ENCODE measurements at regions not wholly inside any gene's neighbourhood (a gene's known extent, or its start where the extent isn't known, plus 50 kb on each side); places are given as distances from the start of the nearest gene placed in this dataset.
A peak's percentile ranks its signal among the peaks of the same experiment; 100 is the strongest.
"Not testable (repeated sequence)": the region's sequence is repeated elsewhere in the genome, so short reads cannot be mapped to it uniquely, and the experiment has no call there.

DNA sequence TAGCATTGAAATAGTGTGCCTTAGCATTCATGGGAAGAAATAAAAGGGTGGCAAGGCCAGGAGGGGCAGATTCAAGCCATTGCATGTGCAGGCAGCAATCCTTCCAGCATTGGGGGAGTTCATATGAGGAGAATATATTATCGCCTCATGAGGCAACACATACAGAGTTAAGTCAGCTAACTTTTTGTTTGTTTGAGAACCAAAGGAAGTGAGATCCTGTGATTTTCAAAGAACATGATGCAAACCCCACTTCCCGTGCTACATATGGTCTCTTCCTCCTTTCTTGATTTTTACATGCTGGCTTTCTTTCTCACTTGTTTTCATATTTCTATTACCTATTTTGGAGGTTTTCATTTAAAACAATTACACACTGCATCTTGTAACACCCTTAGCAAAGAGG, 579.7 kb upstream of the ARID1B start:
- Mint-ChIP-seq H3K4me1 (peaks cover 46% of the 10 kb centered on the region), H3K27ac (peak overlapping the region; percentile 93), H3K36me3 (peaks cover 17% of the 10 kb centered on the region), H3K9me3 (peaks cover 10% of the 10 kb centered on the region), H3K4me3 (peak overlapping the region; percentile 7), H3K27me3 (peaks cover 3% of the 10 kb centered on the region)
- CTCF ChIA-PET = no interaction called here
- no peak for DNase-seq

DNA sequence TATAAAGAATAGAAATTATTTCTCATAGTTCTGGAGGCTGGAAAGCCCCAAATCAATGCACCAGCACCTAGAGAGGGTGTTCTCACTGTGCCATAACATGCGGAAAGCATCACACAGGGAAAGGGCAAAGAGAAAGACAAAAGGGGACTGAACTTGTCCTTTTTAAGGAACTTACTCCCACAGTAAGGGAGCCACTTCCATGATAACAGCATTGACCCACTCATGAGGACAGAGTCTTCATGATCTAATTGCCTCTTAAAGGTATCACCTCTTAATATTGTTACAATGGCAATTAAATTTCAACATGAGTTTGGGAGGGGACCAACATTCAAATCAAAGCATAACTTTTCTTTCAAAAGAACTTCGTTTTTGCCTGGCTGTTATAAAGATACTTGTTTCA, 582.2 kb upstream of the ARID1B start:
- Mint-ChIP-seq H3K9me3 (peaks cover 8% of the 10 kb centered on the region), H3K4me1 (peaks cover 61% of the 10 kb centered on the region), H3K4me3 (no peak overlapping the region), H3K27me3 (peaks cover 3% of the 10 kb centered on the region), H3K27ac (no peak overlapping the region), H3K36me3 (peaks cover 19% of the 10 kb centered on the region)
- CTCF ChIA-PET = no interaction called here
- no peak for DNase-seq

DNA sequence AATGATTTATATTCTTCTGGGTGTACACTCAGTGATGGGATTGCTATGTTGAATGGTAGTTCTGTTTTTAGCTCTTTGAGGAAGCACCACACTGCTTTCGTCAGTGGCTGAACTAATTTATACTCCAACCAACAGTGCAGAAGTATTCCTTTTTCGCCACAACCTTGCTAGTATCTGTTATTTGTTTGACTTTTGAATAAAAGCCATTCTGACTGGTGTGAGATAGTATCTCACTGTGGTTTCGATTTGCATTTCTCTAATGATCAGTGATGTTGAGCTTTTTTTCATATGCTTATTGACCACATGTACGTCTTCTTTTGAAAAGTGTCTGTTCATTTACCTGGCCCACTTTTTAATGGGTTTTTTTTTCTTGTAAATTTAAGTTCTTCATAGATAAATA, 583.8 kb upstream of the ARID1B start:
- CTCF ChIA-PET = no interaction called here

DNA sequence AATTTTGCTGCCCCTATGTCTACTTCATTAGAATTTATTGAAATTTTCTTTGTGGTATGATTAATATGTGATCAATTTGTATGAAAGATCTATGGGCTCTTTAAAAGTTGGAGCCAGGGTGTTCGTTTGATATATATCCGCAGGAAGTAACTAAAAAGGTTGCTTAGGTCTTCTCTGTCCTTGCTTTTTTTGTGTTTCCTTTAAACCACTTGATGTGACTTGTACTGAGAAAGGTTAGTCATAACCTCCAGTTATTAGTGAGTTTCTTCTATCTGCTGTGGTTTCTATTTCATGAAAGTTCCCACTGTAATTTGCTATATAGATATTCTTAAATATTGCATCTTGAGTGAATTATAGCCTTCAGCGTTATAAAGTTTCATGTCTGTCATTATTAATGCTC, 585.3 kb upstream of the ARID1B start:
- Mint-ChIP-seq H3K27me3 (no peaks in the 10 kb centered on the region), H3K36me3 (peaks cover 11% of the 10 kb centered on the region), H3K4me3 (peak overlapping the region; percentile 65), H3K27ac (peak overlapping the region; percentile 86), H3K9me3 (peaks cover 8% of the 10 kb centered on the region), H3K4me1 (peaks cover 40% of the 10 kb centered on the region)
- no peak for DNase-seq
- CTCF ChIA-PET = no interaction called here

More for the DNA sequence above, 583.8 kb upstream of the ARID1B start:
- Mint-ChIP-seq H3K36me3 (peaks cover 12% of the 10 kb centered on the region), H3K9me3 (peaks cover 8% of the 10 kb centered on the region), H3K27ac (no peak overlapping the region), H3K4me3 (no peak overlapping the region), H3K4me1 (peaks cover 55% of the 10 kb centered on the region), H3K27me3 (no peaks in the 10 kb centered on the region)
- DNase-seq = no peak

DNA sequence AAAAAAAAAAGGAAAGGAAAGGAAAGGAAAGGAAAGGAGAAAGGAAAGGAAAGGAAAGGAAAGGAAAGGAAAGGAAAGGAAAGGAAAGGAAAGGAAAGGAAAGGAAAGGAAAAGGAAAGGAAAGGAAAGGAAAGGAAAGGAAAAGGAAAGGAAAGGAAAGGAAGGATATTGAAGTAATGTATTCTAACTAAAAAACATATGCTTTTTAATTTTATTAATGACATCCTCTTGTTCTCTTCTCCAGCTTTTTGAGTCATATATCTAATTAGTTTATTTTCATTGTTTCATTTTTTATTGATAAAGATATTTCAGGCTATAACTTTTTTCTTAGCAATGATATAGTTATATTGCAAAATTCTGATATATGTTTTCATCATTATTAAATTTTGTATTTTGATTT, 585.8 kb upstream of the ARID1B start:
- Mint-ChIP-seq H3K36me3 (peaks cover 11% of the 10 kb centered on the region), H3K4me1 (peaks cover 39% of the 10 kb centered on the region), H3K9me3 (peaks cover 11% of the 10 kb centered on the region)
- CTCF ChIA-PET, H3K27ac Mint-ChIP-seq, DNase-seq, H3K4me3 Mint-ChIP-seq, H3K27me3 Mint-ChIP-seq: not testable (repeated sequence)

DNA sequence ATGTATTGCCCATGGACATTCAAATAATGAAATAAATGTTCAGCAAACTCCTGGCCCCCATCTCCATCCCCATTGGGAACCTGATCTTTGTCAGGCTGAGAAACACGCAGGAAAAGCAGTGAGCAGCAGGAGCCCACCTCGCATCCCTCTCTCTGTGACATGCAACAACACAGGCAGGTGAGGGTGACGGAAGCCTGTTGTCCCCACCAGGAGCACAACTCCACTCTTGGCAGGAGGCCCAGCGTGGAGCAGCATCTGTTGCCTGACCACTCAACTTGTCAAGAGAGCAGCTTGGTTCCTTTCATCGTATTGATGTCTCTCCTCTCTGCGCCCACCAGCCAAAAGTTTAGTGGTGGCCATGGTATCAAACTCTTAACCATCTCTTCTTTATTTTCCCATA, 586.9 kb upstream of the ARID1B start:
- no peak for DNase-seq
- H3K27me3 Mint-ChIP-seq = no peaks in the 10 kb centered on the region
- peaks cover 40% of the 10 kb centered on the region for H3K4me1 Mint-ChIP-seq
- CTCF ChIA-PET = no interaction called here
- no peak overlapping the region for H3K27ac Mint-ChIP-seq
- no peak overlapping the region for H3K4me3 Mint-ChIP-seq
- peaks cover 11% of the 10 kb centered on the region for H3K9me3 Mint-ChIP-seq
- peaks cover 11% of the 10 kb centered on the region for H3K36me3 Mint-ChIP-seq

DNA sequence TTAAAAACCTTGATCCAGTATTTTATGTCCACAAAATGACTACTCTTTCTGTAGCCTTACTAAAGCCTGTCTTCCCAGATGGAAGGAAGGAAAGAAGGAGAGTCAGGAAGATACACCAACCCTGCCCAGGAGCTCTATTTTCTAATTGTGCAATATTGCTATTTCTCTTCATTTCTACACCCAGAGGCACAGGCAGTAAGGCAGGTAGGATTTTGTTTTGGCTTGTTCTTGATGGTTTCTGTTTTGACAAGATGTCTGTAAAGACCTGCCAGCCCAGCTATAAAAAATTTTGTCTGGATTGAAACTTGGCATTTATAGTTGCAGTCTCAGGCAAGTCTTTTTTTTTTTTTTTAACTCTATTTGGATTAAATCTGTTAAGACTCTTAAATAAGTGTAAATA, 587.5 kb upstream of the ARID1B start:
- no peaks in the 10 kb centered on the region for H3K27me3 Mint-ChIP-seq
- no peak for DNase-seq
- CTCF ChIA-PET = no interaction called here
- peaks cover 11% of the 10 kb centered on the region for H3K36me3 Mint-ChIP-seq
- no peak overlapping the region for H3K4me3 Mint-ChIP-seq
- H3K4me1 Mint-ChIP-seq = peaks cover 41% of the 10 kb centered on the region
- H3K27ac Mint-ChIP-seq = no peak overlapping the region
- peaks cover 11% of the 10 kb centered on the region for H3K9me3 Mint-ChIP-seq

DNA sequence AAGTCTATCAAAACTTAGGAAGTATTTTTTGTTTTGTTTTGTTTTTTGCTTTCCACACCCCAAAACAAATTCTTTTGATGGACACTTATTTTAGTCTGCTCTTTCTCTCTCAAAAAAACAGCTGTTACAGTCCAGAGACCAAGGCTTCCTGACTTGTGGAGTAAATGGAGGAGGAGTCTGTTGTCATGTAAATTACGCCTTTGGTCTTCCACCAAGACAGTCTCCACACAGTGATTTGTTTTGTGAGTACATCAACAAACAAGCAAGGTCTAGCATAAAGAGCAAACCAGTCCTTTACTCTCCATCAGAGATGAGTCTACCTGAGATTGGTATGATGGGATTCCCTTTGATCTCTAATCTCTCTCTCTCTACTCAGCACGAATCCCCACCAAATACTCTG, 588.0 kb upstream of the ARID1B start:
- H3K27ac Mint-ChIP-seq = no peak overlapping the region
- no peaks in the 10 kb centered on the region for H3K27me3 Mint-ChIP-seq
- peaks cover 40% of the 10 kb centered on the region for H3K4me1 Mint-ChIP-seq
- peaks cover 10% of the 10 kb centered on the region for H3K36me3 Mint-ChIP-seq
- DNase-seq = no peak
- CTCF ChIA-PET = no interaction called here
- peaks cover 9% of the 10 kb centered on the region for H3K9me3 Mint-ChIP-seq
- H3K4me3 Mint-ChIP-seq = no peak overlapping the region

DNA sequence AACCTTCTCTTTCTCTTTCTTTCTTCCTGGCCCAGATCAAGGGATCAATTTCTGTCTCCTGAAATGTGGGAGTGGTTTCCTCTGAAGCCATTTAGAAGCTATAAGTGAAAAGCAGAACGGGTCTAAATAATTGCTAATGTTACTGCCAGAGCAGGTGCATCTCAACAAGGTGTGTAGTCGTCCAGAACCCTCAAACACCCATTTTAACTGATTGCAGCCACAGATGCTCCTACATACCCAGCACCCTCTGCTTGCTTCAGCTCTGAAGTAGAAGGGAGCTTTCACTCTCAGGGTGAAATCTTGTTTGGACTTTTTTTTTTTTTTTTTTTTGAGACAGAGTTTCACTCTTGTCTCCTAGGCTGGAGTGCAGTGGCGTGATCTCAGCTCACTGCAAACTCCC, 592.1 kb upstream of the ARID1B start:
- Mint-ChIP-seq H3K4me1 (peaks cover 21% of the 10 kb centered on the region), H3K4me3 (no peak overlapping the region), H3K9me3 (peaks cover 5% of the 10 kb centered on the region), H3K27me3 (no peaks in the 10 kb centered on the region), H3K27ac (no peak overlapping the region), H3K36me3 (no peaks in the 10 kb centered on the region)
- DNase-seq = no peak
- CTCF ChIA-PET = interaction anchor here (0.6 kb wide), 1 partner anchor 79 kb away, joined by 3 read pairs; no protein-coding TSS in a partner anchor

DNA sequence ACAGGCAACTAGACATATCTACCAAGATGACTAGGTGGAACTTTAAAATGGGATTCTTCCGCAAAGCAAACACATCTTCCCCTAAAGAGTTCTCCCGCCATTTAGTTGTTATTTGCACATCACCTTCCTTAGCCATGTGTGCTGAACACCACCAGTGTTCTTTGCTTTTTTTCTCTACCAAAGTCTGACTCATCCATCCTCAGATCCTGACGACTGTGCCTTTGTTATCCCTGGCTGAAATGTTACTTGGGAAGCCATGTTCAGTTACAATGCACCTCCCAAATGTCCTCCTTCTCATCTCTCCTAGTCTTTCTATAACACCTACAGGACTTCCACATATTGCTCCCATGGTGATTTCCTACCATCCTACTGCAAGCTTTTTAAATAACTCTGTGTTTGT, 593.5 kb upstream of the ARID1B start:
- Mint-ChIP-seq H3K9me3 (peaks cover 5% of the 10 kb centered on the region), H3K4me1 (peaks cover 20% of the 10 kb centered on the region), H3K4me3 (no peak overlapping the region), H3K27me3 (no peaks in the 10 kb centered on the region), H3K36me3 (no peaks in the 10 kb centered on the region), H3K27ac (no peak overlapping the region)
- CTCF ChIA-PET = no interaction called here
- no peak for DNase-seq

DNA sequence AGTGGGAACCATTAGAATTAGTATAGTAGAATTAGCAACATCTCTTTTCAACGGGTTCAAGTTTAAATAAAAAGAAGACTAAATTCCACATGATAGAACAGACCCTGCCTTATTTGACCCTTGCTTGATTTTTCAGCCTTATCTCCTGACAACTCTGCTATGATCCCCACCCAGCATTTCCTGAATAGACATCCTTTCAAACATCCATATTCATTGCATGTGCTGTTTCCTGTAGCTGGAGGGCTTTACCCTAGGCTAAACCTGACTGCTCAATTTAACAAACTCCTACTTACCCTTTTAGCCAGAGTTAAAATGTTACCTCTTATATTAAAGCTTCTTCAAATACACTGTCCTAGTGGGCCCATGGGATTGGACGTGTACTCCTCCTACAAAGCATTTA, 594.8 kb upstream of the ARID1B start:
- CTCF ChIA-PET = no interaction called here
- Mint-ChIP-seq H3K4me3 (no peak overlapping the region), H3K9me3 (peaks cover 5% of the 10 kb centered on the region), H3K27me3 (no peaks in the 10 kb centered on the region), H3K36me3 (no peaks in the 10 kb centered on the region), H3K27ac (no peak overlapping the region), H3K4me1 (peaks cover 20% of the 10 kb centered on the region)
- DNase-seq = no peak

DNA sequence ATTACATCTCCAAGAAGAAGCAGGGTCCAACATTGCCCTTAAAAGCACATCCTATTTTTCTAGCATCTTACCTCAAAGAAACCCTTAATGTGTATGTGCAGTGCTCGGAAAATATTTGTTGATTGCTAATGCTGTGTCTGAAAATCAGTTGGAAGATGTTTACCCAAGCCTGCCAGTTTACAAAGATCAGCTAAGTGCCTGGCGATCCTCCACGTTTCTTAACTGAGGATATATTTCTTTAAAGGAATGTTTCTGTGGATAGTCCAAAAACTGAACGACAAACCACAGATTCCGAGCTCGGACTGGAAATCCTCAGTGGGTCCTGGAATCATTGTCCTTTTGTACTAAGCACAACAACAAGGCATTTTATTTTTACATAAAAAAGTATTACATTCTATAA, 595.7 kb upstream of the ARID1B start:
- H3K4me3 Mint-ChIP-seq = no peak overlapping the region
- H3K27me3 Mint-ChIP-seq = no peaks in the 10 kb centered on the region
- no peak for DNase-seq
- CTCF ChIA-PET = no interaction called here
- no peaks in the 10 kb centered on the region for H3K36me3 Mint-ChIP-seq
- peaks cover 18% of the 10 kb centered on the region for H3K4me1 Mint-ChIP-seq
- peaks cover 3% of the 10 kb centered on the region for H3K9me3 Mint-ChIP-seq
- H3K27ac Mint-ChIP-seq = no peak overlapping the region

DNA sequence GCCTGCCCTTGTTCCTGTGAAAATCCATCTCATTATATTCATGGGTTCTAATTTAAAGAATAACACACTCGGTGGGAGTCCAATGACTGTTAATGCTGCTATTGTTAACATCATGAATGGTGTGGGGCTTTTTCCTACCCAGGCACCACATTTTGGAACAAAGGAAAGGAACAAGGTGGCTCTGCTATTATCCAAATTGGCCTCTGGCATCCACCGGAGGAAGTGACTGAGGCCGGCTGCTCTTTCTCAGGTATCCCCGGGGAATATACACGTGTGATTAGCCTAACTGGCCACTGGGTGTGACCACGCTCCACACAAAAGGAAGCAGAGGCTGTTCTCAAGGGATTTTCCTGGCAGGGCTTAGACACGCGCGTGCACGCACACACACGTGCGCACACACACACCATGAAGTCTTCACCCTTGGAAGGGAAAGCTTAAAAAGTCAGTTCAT, 601.2 kb upstream of the ARID1B start:
- CTCF ChIA-PET = no interaction called here
- Mint-ChIP-seq H3K36me3 (no peaks in the 10 kb centered on the region), H3K4me1 (peaks cover 10% of the 10 kb centered on the region), H3K27ac (no peak overlapping the region), H3K9me3 (peaks cover under 1% of the 10 kb centered on the region), H3K4me3 (no peak overlapping the region), H3K27me3 (no peaks in the 10 kb centered on the region)
- no peak for DNase-seq

DNA sequence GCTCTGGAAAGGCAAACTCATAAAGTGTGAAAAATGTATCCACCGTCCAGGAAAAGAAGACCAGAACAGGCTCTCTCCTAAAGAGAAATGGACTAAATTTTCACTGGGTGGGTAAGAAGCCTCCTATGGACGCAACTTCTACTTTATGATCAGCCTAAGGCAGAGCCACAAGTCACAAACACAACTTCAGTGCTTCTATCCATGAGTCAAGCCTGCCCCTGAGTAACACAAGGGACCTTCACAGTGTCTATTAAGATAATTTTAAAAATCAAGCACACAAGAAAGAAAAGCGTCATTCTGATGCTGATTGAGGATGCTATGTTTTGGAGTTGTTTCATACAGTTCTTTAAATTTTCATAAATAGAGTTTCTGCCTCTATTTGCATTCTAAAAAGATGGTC, 601.7 kb upstream of the ARID1B start:
- H3K36me3 Mint-ChIP-seq = no peaks in the 10 kb centered on the region
- no peaks in the 10 kb centered on the region for H3K27me3 Mint-ChIP-seq
- CTCF ChIA-PET = no interaction called here
- H3K27ac Mint-ChIP-seq = no peak overlapping the region
- H3K9me3 Mint-ChIP-seq = no peaks in the 10 kb centered on the region
- DNase-seq = no peak
- no peak overlapping the region for H3K4me3 Mint-ChIP-seq
- H3K4me1 Mint-ChIP-seq = peaks cover 10% of the 10 kb centered on the region

DNA sequence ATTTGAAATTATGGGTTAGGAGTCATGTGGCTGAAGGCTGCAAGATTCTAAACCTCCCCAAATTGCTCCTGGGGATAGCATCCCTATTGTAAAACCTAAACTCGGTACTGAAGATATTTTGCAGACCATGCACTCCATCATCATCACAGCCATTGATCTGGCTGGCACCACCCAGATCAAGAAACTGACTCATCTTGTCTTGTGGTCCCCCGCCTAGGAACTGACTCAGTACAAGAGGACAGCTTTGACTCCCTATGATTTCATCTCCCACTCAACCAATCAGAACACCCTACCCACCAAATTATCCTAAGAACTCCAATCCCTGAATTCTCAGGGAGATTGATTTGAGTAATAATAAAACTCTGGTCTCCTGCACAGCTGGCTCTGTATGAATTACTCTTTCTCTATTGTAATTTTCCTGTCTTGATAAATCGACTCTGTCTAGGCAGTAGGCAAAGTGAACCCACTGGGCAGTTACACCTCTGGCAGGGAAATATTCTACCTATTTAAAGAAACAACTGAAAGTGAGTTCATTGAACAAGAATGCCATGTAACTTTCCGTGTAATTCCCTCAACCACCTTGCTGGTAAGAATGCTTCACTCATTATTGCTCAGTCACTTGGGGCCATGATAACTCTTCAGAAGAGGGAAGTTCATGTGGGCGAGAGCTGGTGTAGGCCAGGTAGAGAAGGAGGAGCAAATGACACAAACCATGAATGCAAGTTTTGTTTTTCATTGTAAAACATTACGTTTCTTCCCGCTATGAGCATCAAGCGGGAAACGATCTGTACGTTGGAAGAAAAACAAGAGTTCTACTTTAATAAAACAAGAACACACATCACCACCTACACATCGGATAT, 602.9 kb upstream of the ARID1B start:
- peaks cover 10% of the 10 kb centered on the region for H3K4me1 Mint-ChIP-seq
- no peaks in the 10 kb centered on the region for H3K36me3 Mint-ChIP-seq
- no peak overlapping the region for H3K27ac Mint-ChIP-seq
- no peak for DNase-seq
- no peaks in the 10 kb centered on the region for H3K9me3 Mint-ChIP-seq
- no peaks in the 10 kb centered on the region for H3K27me3 Mint-ChIP-seq
- no peak overlapping the region for H3K4me3 Mint-ChIP-seq
- CTCF ChIA-PET = no interaction called here
